Activated gamma-delta T cell treated with anti-CD3 and anti-CD28 coated beads, Interleukin-2, amount 50 U/mL, for 16 hours (primary cell): ENCODE measurements at regions not wholly inside any gene's neighbourhood (a gene's known extent, or its start where the extent isn't known, plus 50 kb on each side); places are given as distances from the start of the nearest gene placed in this dataset.

Experiments used
- DNase-seq: peaks from one replicate; pipeline ENCODE4 v3.0.0-alpha.2; 2020; ENCODE audit warnings: low read depth

DNA sequence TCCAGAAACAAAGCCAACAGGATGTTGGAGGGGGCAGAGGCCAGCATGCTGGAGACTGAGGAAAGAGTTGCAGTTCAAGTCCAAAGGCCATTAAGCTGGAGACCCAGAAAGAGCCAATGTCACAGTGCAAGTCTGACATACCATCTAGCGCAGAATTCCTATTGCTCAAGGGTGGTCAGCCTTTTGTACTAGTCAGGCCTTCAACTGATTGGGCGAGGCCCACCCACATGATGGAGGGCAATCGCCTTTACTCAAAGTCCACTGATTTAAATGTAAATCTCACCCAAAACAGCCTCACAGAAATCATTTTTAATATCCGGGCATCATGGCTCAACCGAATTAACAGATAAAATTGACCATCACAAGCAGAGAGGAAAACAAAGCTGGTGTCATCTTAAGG is 113.9 kb downstream of the RCN1 start:
- no peak for DNase-seq

DNA sequence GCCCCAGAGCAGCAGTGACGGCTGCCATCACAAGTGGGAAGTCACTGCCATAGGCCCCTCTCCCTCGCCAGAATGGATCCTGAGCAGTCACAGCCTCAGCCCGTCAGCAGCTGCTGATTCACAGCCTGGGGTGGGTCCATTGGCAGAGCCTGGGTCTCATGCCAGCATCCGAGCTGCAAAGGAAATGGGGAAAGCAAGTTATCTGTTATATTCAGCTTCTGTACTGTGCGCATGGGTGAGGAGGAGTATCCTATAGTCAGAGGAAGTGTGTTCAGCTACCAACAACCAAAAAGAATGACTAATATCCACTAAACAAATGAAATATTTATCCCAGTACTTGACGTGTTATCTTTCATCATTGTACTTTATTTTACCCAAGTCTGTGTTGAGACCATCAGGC is 119.7 kb downstream of the RCN1 start:
- no peak for DNase-seq

DNA sequence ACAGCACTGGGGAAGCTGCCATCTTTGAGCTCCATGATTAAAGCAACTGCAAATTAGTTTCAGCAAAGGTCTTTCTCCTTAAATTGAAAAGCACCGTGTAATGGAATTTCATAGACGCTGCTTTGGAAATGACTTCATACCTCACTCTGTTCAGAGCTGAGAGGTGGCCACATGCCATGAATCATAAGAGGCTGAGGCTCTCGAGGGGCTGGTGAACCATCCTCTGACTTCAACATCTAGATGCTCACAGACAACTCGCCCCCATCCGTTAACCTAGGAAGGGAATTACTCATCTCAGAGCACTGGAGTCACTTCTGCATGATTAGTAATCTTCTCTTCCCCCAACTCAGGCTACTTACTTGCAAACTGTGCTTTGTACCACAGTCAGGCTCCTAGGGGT is 122.3 kb downstream of the RCN1 start:
- DNase-seq: no peak

DNA sequence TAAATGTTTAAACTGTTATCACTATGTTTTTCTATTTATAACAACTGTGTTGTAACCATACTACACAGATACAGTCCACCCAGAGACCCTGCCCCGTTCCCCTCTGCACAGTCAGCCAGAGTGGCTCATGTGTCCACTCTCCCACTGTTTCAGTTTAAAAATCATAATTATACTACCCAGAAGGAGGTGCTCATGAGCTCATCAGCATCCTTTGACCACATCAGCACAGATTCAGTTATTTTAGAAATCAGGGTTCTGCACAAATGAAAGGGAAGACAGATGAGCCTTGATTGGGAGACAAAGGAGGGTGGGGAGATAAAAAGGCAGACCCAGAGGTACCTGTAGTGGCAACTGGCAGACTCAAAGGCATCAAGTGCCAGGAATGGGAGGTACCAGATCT is 124.3 kb downstream of the RCN1 start:
- DNase-seq: no peak

DNA sequence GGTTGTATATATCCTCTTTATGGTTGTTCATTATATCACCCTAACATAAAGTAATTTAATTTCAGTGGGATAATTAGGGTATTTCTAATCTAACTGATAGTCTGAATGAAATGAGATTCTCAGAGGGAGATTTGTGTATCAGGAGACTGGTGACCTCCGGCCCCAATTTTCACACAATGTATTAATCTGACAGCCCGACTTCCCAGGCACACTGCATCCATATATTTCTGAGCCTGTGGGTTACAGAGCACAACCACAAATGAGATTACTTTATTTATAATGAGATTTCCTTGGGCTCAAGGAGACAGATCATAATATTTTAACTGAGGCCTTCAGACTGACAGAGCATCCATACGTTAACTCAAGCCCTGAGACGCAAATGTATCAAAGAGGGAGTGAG is 125.9 kb downstream of the RCN1 start:
- DNase-seq: no peak

DNA sequence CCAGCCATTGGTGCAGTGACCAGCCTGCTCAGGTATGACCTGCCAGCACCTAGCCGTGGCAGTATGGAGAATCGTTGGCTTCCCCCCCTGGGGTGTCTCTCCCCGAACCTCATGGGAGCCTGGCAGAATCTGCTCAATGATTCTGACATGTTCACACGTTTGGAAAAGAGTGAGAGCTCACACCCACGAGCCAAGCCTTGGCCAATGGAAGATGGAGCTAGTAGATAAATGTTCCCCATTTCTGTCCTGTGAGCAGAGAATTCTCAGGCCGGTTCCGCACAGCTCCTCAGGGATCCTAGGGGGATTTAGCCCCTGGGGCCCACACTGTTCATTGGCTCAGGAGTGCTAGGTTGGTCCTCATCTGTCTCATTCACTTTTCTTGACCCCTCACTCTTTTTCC is 128.4 kb downstream of the RCN1 start:
- no peak for DNase-seq

DNA sequence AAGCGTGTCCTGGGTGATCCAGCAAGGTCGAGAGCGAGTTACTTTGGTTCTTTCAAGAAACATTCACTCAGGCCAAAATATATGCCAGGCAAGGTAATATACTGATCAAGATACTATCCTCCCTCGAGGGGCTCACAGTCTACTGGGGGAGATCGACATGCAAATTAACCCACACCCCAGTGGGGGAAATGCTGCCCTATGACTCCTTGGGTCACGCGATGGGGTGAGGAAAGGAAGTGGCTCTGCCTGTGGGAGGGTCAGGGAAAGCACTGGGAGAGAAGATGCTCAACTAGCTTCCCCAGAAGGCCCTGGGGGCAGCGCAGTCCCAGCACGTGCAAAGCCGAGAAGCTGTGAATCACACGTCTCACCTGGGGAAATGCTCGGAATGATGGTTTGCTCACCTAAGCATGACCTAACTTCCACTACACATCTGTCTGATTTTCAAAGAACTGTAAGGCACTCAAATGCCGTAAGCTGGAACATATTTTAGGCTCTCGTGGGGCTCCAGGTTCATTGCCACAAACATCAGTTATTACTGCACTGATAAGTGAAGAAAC is 130.7 kb downstream of the RCN1 start:
- no peak for DNase-seq

DNA sequence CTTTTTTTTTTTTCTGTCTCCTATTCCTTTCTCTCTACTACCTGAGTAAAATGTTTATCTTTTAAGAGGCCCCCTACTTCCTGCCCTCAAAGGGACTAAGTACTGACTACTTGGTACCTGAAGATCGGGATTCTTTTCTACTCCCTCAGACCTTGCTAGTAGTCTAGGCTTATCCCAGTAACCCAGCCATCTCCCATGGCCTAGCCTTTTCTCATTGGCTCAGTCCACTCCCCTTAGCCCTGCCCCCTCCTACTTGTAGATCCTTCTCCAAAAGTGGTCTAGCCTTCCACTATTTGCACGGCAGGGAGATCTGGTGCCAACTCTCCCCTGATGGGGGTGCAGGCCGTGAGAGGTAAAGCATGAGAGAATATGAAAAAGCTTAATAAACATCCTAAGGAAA is 133.7 kb downstream of the RCN1 start:
- DNase-seq: no peak

DNA sequence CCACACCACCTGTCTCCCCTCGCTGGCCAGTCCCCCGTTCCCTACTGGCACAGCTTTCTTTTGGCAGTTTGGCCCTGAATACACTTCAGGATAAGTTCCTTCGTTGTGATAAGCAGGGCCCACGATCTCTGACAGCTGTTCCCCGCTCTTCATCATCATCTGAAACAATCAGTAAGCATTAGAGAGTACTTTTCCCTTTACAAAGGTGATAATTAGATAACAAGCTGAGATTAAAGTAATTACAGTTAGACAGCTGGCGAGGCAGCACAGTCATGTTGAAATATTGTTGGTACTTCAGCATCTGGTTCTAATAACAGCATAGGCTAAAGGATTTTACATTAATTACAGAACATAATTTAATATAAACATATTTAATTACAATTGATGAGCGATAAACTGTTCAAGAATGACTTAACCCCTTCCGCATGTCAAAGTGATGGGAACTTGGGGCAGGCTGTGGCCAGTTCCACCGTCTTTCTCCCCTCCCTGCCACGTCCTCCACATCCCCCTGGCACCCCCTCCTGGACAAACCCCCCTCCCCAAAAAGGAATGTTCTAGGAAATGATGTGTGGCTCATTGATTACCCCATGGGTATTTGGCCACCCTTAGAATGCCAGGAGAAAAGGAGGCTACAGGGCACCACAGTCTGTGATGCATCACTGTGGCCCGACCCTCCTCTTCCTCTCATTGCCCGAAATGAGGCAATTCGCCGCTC is 134.9 kb downstream of the RCN1 start:
- no peak for DNase-seq

DNA sequence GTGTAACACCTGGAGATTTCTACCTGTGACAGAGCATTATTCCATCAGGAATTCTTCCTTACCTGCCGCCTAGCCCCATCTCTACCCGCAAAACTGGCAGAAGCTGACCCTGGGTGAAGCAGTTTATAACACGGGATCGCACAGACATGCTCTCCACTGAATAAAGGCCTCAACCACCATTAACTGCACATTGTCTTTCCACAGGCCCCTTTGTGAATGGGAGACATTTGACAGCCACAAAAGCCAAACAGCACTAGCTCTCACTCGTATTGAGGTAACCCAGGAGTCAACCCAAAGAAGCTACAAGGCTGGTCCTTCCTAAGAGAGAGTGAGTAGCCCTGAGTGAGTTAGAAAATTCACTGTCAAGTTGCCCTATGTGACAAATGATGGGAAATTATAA is 135.6 kb downstream of the RCN1 start:
- no peak for DNase-seq

DNA sequence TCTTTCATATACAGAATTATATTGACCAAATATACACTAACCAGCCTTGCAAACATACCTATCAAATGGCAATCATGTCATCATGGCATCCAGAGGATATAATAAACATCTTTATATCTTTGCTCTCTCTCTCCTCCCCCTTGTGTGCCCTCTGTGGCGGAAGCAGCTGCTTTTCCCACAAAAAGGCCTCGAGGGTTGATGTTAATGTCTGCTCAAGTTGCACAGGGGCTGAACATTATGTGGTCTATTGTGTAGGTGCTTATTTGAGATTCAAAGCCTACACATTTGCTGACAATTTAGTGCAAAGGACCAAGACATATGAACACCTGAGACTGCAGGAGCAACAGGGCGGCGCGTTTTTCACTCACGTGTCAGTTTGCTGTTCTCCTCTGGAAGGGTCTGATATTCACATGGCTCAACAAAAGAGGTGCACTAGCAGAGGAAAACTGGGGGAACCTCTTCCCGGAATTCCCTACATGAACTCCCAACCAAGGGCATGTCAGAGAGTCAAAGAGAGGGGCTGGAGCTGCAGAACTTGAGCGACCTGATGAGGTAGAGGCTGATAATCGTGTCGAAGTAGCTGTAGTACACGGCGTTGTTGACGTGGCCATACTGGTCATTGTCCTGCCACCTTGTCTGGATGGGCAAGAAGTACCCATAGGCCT is 138.8 kb downstream of the RCN1 start:
- DNase-seq: no peak

DNA sequence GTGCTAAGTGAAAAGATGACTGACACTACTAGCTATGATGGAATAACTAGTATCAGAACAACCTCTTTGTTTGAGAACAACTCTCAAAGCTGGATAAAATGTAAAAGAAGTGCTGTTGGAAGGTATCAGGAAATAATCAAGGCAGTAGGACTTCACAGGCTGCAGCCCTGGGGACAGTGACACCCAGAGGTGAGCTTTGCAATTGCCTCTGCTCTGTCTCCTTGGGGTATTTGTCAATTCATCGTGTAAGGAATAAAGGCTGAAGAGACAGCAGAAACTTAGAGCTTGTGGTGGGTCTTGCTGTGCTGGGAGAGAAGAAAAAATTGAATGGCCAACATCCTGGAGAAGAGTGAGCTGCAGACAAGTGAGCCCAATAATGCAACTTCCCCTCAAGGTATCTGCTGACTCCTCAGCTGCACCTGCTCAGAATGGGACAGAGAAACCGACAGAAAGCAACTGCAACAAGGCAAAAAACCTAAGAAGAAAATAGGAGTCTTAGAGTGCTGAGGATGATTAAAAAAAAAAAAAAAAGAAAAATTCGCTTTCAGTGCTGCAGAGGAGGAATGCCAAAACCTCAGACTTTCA is 141.1 kb downstream of the RCN1 start:
- DNase-seq: no peak

DNA sequence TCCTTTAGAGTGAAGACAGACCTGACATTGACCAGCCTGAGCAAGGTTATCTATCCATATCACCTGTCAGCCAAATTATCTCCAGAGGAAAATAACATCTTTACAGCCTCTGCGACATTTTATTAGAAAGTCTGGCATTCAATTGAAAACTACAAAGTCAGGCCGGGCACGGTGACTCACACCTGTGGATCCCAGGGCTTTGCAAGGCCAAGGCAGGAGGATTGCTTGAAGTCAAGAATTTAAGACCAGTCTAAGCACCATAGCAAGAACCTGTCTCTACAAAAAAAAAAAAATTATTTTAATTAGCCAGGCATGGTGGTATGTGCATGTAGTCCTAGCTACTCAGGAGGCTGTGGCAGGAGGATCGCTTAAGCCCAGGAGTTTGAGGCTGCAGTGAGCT is 141.6 kb downstream of the RCN1 start:
- DNase-seq: no peak

DNA sequence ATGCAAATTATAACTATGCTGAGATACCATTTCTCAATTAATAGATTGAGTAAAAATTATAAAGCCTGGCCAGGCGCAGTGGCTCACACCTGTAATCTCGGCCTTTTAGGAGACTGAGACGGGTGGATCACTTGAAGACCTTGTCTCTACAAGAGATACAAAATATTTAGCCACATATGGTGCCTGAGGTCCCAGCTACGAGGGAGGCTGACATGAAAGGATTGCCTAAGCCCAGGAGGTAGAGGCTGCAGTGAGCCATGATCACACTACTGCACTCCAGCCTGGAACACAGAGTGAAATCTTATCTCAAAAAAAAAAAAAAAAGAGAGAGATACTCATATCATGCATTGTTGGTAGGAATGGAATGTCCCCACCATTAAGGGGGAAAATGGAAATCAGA is 142.4 kb downstream of the RCN1 start:
- no peak for DNase-seq

DNA sequence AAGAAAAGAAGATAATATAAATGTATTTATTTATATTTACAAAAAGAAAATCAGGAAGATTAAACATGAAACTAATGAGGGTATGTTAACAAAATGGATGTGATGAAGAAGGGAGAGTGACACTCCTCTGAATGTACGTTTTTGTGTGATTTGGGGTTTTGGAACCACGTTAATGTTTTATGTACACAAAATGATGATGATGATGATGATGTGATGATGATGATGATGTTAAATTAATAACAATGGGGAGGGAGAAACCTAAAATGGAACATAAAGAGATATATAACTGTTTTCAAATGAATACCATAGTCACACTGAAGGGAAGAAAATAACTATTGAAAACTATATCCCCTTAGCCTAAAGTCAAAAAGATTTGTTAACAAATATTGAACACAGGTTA is 143.1 kb downstream of the RCN1 start:
- DNase-seq: no peak

DNA sequence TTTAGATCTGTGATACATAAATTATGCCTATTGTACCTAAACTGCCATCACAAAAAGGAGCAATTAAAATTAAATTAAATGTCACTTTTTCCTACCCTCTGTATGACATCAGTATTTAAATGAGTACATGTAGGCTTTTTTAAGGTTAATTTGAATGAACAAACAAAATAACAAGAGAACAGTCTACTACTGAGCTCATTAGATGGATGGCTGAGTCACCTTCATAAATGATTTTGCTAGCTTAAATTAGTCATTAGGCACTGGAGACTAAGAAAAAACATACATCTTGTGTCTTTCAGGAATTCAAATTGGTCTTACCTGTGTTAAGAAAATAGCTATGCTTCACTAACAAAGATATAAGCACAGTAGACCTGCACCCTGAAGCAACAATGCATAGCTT is 153.6 kb downstream of the RCN1 start:
- no peak for DNase-seq

DNA sequence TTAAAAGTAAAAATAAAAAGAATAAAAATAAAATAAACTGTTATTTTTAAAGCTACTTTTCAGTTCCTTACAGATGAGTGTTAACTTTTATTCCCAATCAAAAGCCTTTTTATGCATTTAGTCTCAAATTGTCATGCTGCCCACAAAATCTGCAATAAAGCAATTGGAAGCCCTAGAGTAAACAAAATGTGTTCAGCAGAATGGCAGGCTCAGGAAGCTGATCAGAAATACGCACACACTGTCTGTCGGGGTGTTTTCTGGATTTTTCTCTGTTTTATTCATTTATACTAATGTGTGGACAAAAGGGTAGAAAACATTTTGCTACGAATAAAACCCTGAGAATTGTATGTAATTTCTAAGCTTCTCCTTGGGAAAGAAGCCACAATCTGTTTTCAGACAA is 162.8 kb downstream of the RCN1 start:
- no peak for DNase-seq

DNA sequence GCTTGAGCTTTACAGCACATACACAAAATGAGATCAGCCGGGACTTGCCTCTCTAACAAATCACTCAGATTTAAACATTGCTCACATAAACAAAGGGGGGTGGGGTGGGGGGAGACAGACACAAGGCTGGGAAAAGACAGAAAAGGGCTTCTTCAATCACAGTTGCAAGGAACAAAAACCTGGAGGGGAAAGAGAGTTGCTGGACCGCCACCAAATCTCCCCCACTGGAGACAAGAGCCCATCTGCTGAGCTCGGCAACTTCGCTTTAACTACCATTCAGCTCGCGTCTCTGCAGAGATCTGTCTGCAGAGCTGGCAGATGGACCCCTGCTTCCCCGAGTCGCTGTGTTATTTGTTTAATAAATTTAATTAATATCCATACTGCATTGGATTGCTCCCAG is 165.0 kb downstream of the RCN1 start:
- no peak for DNase-seq

DNA sequence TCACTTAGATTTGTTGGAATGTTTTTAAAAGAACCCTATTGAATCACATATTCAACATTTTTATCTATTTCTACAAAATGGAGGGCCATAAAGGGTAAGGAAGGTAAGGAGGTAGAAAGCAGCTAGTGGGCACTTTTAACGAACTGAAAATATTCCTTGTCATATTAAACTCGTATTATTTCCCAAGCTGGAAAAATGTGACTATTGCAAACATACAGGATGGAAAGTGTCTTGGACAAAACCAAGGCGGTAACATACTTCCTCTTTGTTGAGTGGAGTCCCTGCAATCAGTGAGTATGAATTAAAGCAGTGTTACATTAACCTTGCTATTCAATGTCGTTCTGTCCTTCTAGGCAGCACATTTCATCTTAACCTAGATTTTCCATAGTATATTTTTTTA is 165.6 kb downstream of the RCN1 start:
- DNase-seq: no peak

DNA sequence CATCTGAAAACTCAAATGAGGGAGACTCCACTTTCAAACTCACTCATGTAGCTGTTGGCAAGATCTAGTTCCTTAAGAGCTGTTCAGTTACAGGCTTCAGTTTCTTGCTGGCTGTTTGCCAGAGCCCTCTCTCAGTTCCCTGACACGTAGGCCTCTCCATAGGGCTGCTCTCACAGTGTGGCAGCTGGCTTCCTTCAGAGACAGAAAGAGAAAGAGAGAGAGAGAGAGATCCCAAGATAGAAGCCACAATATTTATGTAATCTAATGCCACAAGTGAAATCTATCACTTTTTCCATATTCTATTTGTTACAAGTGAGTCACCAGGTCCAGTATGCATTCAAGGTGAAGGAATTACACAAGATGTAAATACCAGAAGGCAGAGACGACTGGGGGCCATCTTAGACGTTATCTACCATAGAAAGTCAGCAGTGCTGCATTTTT is 168.8 kb downstream of the RCN1 start:
- DNase-seq: no peak

DNA sequence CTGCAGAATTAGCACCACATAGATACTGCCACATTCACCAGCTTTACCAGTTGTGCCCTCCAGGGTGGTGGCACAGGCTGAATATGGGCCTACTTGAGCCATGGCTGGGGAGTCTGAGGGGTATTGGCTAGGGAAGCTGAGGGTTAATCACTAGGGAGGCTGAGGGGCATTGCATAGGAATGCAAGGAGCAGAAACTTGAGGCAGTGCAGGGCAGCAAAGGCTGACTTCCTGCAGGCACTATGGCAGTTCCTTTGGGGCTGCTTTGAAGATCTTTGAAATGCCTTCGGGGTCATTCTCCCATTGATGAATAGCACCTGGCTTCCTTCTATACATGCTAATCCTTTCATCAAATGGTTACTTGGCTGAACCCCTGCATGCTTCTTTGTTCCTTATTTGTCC is 171.5 kb downstream of the RCN1 start:
- no peak for DNase-seq

DNA sequence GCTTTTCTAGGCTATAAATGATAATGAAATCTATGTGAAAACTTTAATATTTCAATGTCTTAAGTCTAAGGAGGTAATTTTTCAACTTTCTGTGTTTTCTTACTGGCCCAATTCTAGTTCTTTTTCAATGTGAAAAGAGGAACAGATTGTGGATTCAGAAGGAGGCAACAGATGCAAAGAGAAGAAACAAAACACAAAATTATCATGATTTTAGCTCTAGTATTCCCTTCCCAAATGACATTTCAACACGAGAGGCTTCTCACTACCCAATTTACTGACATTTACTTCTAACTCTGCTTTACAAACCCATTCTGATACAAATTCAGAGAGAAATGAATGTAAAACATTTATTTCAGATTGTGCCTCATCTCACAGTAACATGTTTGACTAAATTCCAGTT is 169.4 kb downstream of the WT1 start:
- no peak for DNase-seq

DNA sequence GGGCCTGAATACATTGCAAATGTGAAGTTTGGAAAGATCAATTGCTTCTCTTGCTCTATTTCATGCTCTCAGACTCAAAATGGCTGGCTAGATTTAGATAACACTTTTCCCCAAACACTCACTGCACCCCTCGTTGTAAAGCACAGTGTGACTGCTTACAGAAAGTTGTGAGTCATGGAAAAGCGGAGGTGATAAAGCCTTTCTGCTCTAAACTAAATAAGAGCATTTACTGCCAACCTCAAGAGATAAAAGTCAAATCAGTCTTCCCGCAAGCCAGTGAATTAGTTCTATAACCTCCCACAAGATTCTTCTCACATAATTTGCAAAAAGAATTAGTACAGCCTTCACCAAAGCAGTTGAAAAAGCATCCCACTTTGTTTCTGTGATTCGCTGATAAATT is 168.7 kb downstream of the WT1 start:
- DNase-seq: no peak
